OCI-LY1 (cell line): ENCODE measurements at regions not wholly inside any gene's neighbourhood (a gene's known extent, or its start where the extent isn't known, plus 50 kb on each side); places are given as distances from the start of the nearest gene placed in this dataset.
"Not testable (repeated sequence)": the region's sequence is repeated elsewhere in the genome, so short reads cannot be mapped to it uniquely, and the experiment has no call there.

Experiments
- H2AFZ ChIP-seq: fragments of 200-600 bp; sonication (generic), shearing (Covaris generic); 2 replicates; pipeline ENCODE4 v1.6.0; 2014; ENCODE audit warnings: antibody characterized with exemption, mild to moderate bottlenecking, low read length
- H3F3A ChIP-seq: fragments of 200-600 bp; sonication (generic), shearing (Covaris generic); 2 replicates; pipeline ENCODE4 v1.6.0; 2014; ENCODE audit warnings: mild to moderate bottlenecking, antibody characterized with exemption, low read length, moderate library complexity; ENCODE audit not compliant: insufficient read depth
- H3K27ac ChIP-seq: fragments of 200-600 bp; sonication (generic); 2 replicates; pipeline ENCODE4 v1.5.1; 2014; ENCODE audit warnings: low read length, mixed run types, mild to moderate bottlenecking, low read depth; ENCODE audit not compliant: poor library complexity, severe bottlenecking
- H3K27me3 ChIP-seq: fragments of 200-600 bp; sonication (generic); 2 replicates; pipeline ENCODE4 v1.6.0; 2014; ENCODE audit warnings: antibody characterized with exemption, mild to moderate bottlenecking, low read length, moderate library complexity; ENCODE audit not compliant: insufficient read depth
- H3K36me3 ChIP-seq: fragments of 200-600 bp; sonication (generic); 2 replicates; pipeline ENCODE4 v1.6.1; 2014; ENCODE audit warnings: mild to moderate bottlenecking, antibody characterized with exemption, low read length, moderate library complexity, mixed read lengths; ENCODE audit not compliant: insufficient read depth
- H3K4me1 ChIP-seq: fragments of 200-600 bp; sonication (generic); 2 replicates; pipeline ENCODE4 v1.5.1; 2014; ENCODE audit warnings: mild to moderate bottlenecking, low read length, moderate library complexity; ENCODE audit not compliant: insufficient read depth, severe bottlenecking
- H3K4me2 ChIP-seq: fragments of 200-600 bp; sonication (generic), shearing (Covaris generic); 2 replicates; pipeline ENCODE4 v1.6.1; 2014; ENCODE audit warnings: low read length
- H3K4me3 ChIP-seq: fragments of 200-600 bp; sonication (generic); 2 replicates; pipeline ENCODE4 v1.5.1; 2014; ENCODE audit warnings: low read length, low read depth, mild to moderate bottlenecking, mixed read lengths; ENCODE audit not compliant: poor library complexity, severe bottlenecking
- H3K79me2 ChIP-seq: fragments of 200-600 bp; shearing (Covaris generic); 2 replicates; pipeline ENCODE4 v1.6.1; 2016; ENCODE audit warnings: mixed run types, low read length, mixed read lengths; ENCODE audit not compliant: insufficient read depth
- H3K9ac ChIP-seq: fragments of 200-600 bp; sonication (generic), shearing (Covaris generic); 2 replicates; pipeline ENCODE4 v1.6.1; 2014; ENCODE audit warnings: mild to moderate bottlenecking, low read length, mixed read lengths
- H3K9me2 ChIP-seq: fragments of 200-600 bp; sonication (generic), shearing (Covaris generic); 2 replicates; pipeline ENCODE4 v1.6.1; 2014; ENCODE audit warnings: low read depth, mild to moderate bottlenecking, low read length, mixed read lengths
- H3K9me3 ChIP-seq: fragments of 200-600 bp; shearing (Covaris generic); 2 replicates; pipeline ENCODE4 v1.6.1; 2014; ENCODE audit warnings: low read length, mixed read lengths
- H4K20me1 ChIP-seq: fragments of 200-600 bp; sonication (generic), shearing (Covaris generic); 2 replicates; pipeline ENCODE4 v1.6.0; 2016; ENCODE audit warnings: mild to moderate bottlenecking, low read length; ENCODE audit not compliant: insufficient read depth
- EZH2 ChIP-seq: fragments of 200-600 bp; sonication (generic), shearing (Covaris generic); IDR thresholded peaks from 2 replicates; pipeline ENCODE4 v1.8.0; 2017; ENCODE audit warnings: borderline replicate concordance, mixed run types, mild to moderate bottlenecking, antibody characterized with exemption, low read length, moderate library complexity, mixed read lengths
- TF ChIP-seq, protein P1 (sequence below): fragments of 200-600 bp; sonication (generic), shearing (Covaris generic); IDR thresholded peaks from 2 replicates; pipeline ENCODE4 v1.5.1; 2017; ENCODE audit warnings: mild to moderate bottlenecking, antibody characterized with exemption, low read length, moderate library complexity, mixed read lengths

DNA sequence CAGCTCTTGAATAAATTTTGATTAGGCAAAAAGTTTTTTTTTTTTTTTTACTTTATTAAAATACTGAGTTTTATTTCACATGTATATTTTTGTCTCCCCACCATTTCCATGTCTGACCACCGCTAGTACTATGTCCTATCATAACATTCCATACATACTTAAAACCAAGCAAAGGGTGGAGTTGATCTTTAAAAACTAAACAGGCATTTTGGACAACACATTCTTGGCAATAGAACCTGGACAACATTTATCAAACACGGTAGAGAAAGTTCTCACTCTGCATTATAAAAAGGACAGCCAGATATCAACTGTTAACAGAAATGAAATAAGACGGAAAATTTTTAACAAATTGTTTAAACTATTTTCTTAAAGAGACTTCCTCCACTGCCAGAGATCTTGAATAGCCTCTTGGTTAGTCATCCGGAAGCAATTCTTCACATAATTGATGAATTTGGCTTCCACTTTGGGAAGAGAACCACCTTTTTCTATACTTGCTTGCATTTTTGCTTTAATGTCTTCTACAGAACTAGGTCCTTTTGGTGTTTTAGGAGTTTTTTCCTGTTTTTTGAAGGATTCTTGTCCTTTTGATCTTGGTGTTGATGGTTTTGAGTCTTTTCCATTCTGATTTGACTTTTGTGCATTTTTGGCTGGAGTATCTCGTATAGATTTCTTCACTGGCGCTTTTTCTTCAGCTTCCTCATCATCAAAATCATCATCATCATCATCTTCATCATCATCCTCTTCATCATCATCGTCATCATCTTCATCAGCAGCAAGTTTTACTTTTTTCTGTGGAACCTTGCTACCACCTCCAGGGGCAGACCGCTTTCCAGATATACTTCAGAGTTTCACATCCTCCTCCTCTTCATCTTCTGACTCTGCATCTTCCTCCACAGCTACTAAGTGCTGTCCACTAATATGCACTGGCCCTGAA is 58.7 kb downstream of the POU5F2 start:
- H3K27me3 ChIP-seq, H3F3A ChIP-seq, H4K20me1 ChIP-seq, H3K9ac ChIP-seq, H3K36me3 ChIP-seq, H3K9me3 ChIP-seq, H3K4me3 ChIP-seq, H2AFZ ChIP-seq, H3K4me1 ChIP-seq, H3K9me2 ChIP-seq, H3K27ac ChIP-seq, H3K79me2 ChIP-seq, H3K4me2 ChIP-seq: not testable (repeated sequence)

DNA sequence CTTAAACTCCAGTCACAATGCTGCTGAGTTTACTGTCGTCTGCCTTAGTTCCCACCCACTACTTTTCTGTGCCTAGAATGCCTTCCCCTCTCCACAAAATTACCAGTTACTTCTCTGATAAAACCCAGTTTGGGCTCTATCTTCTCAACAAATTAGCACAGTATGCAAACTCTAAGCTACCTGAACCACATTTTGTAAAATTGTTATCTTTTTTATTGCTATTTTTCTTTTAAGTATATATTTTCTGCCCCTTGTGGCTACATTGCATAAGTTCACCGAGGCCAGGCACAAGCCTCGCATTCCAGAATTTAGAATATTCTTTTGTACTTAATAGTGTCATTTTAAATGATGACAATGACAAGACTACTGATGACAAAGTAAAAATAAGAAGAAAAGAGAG is 60.0 kb downstream of the POU5F2 start:
- no peaks in the 10 kb centered on the region for H3K9me2 ChIP-seq
- no peak overlapping the region for H3K27ac ChIP-seq
- no peaks in the 10 kb centered on the region for H3K79me2 ChIP-seq
- no peaks in the 10 kb centered on the region for H3K4me1 ChIP-seq
- TF ChIP-seq EZH2: no peak
- TF ChIP-seq, protein P1, sequence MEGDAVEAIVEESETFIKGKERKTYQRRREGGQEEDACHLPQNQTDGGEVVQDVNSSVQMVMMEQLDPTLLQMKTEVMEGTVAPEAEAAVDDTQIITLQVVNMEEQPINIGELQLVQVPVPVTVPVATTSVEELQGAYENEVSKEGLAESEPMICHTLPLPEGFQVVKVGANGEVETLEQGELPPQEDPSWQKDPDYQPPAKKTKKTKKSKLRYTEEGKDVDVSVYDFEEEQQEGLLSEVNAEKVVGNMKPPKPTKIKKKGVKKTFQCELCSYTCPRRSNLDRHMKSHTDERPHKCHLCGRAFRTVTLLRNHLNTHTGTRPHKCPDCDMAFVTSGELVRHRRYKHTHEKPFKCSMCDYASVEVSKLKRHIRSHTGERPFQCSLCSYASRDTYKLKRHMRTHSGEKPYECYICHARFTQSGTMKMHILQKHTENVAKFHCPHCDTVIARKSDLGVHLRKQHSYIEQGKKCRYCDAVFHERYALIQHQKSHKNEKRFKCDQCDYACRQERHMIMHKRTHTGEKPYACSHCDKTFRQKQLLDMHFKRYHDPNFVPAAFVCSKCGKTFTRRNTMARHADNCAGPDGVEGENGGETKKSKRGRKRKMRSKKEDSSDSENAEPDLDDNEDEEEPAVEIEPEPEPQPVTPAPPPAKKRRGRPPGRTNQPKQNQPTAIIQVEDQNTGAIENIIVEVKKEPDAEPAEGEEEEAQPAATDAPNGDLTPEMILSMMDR: peak; percentile 44
- no peaks in the 10 kb centered on the region for H4K20me1 ChIP-seq
- no peaks in the 10 kb centered on the region for H3K9me3 ChIP-seq
- no peak overlapping the region for H3K4me2 ChIP-seq
- H3K4me3 ChIP-seq: no peak overlapping the region
- H3K27me3 ChIP-seq: no peaks in the 10 kb centered on the region
- no peak overlapping the region for H3K9ac ChIP-seq
- H2AFZ ChIP-seq: no peak overlapping the region
- H3K36me3 ChIP-seq: no peaks in the 10 kb centered on the region
- no peaks in the 10 kb centered on the region for H3F3A ChIP-seq

DNA sequence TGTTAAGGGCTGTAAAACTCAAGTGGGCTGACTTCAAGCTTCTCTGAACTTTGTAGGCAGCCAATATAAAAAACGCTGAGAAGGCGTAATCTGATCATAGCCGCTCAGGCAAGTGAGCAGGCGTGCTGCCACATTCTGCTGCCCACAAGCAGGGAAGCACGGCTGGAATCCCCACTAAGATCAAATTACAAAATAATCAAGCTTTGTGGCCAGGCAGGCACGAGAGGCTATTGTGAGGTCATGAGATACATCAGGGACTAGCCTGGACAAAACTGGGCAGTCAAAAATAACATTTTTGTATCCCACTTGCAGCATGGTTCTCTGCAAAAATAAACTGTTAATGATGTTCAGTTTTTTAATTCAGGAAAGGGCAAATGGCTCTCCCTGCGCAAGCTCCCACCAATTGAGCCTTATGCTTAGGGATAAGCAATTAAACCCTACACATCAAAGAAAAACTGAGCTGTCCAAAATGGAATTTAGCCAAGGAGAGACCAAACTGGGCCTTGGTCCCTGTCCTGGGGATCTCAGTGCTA is 64.0 kb downstream of the POU5F2 start:
- no peak overlapping the region for H3K9ac ChIP-seq
- no peak overlapping the region for H2AFZ ChIP-seq
- no peaks in the 10 kb centered on the region for H3K27me3 ChIP-seq
- no peaks in the 10 kb centered on the region for H3K9me3 ChIP-seq
- no peak for TF ChIP-seq EZH2
- H4K20me1 ChIP-seq: no peaks in the 10 kb centered on the region
- no peaks in the 10 kb centered on the region for H3K79me2 ChIP-seq
- no peaks in the 10 kb centered on the region for H3K9me2 ChIP-seq
- no peaks in the 10 kb centered on the region for H3F3A ChIP-seq
- no peaks in the 10 kb centered on the region for H3K36me3 ChIP-seq
- no peak overlapping the region for H3K4me3 ChIP-seq
- H3K27ac ChIP-seq: no peak overlapping the region
- H3K4me1 ChIP-seq: peaks cover 6% of the 10 kb centered on the region
- H3K4me2 ChIP-seq: no peak overlapping the region

DNA sequence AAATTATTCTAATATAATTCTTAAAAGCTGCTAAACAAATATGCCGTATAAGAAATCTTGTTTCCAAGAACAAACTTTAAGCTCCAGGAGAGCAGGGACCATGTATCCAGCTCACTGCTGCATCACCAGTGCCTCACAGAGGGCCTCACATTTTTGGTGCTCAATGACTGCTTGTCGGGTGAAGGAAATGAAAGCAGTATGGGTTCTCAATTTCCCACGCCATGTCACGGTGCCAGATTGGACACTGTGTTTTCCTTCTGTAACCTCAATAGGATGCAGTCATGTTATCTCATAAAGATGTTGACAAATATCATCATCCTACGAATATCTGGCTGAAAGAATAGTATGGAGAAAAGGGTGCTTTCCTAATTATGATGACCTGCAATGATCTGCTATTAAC is 64.7 kb downstream of the POU5F2 start:
- TF ChIP-seq, protein P1: no peak
- TF ChIP-seq EZH2: no peak
- no peak overlapping the region for H3K27ac ChIP-seq
- no peaks in the 10 kb centered on the region for H3K9me3 ChIP-seq
- no peaks in the 10 kb centered on the region for H3K79me2 ChIP-seq
- H3K9ac ChIP-seq: no peak overlapping the region
- no peaks in the 10 kb centered on the region for H3K36me3 ChIP-seq
- H3K4me1 ChIP-seq: peaks cover 6% of the 10 kb centered on the region
- H2AFZ ChIP-seq: no peak overlapping the region
- H3K4me2 ChIP-seq: no peak overlapping the region
- H4K20me1 ChIP-seq: no peaks in the 10 kb centered on the region
- H3K4me3 ChIP-seq: no peak overlapping the region
- H3K9me2 ChIP-seq: no peaks in the 10 kb centered on the region
- no peaks in the 10 kb centered on the region for H3K27me3 ChIP-seq
- H3F3A ChIP-seq: no peaks in the 10 kb centered on the region
